OCI-LY3 (cell line): ENCODE measurements at regions not wholly inside any gene's neighbourhood (a gene's known extent, or its start where the extent isn't known, plus 50 kb on each side); places are given as distances from the start of the nearest gene placed in this dataset.

Experiments used
- H2AFZ ChIP-seq: fragments of 200-600, 300-600 bp; shearing (Covaris generic); 2 replicates; pipeline ENCODE4 v1.6.0; 2014; ENCODE audit warnings: antibody characterized with exemption, low read depth, low read length
- H3K27ac ChIP-seq: fragments of 200-600, 300-600 bp; sonication (generic); 2 replicates; pipeline ENCODE4 v1.5.1; 2014; ENCODE audit warnings: mild to moderate bottlenecking, low read length, moderate library complexity, mixed read lengths
- H3K27me3 ChIP-seq: fragments of 200-600, 300-600 bp; sonication (generic); 2 replicates; pipeline ENCODE4 v1.6.1; 2014; ENCODE audit warnings: low read depth, low read length, mixed read lengths
- H3K36me3 ChIP-seq: fragments of 200-600, 300-600 bp; sonication (generic); replicated peaks from 2 replicates; pipeline ENCODE3; 2014; ENCODE audit warnings: low read depth, low read length, mixed read lengths
- H3K4me1 ChIP-seq: fragments of 300-600, 200-600 bp; sonication (generic); 2 replicates; pipeline ENCODE4 v1.6.1; 2014; ENCODE audit warnings: low read length, mixed read lengths
- H3K4me2 ChIP-seq: fragments of 200-600, 300-600 bp; sonication (generic); 2 replicates; pipeline ENCODE4 v1.6.1; 2014; ENCODE audit warnings: low read length, mixed read lengths
- H3K4me3 ChIP-seq: fragments of 300-600, 200-600 bp; sonication (generic); 2 replicates; pipeline ENCODE4 v1.5.1; 2014; ENCODE audit warnings: antibody characterized with exemption, mild to moderate bottlenecking, low read length, moderate library complexity
- H3K79me2 ChIP-seq: fragments of 300-600, 200-600 bp; shearing (Covaris generic); 2 replicates; pipeline ENCODE4 v1.6.1; 2014; ENCODE audit warnings: mild to moderate bottlenecking, low read length, mixed read lengths
- H3K9ac ChIP-seq: fragments of 300-600, 200-600 bp; shearing (Covaris generic); 2 replicates; pipeline ENCODE4 v1.6.0; 2014; ENCODE audit warnings: mild to moderate bottlenecking, low read length, moderate library complexity
- H3K9me3 ChIP-seq: fragments of 200-600, 300-600 bp; shearing (Covaris generic); 2 replicates; pipeline ENCODE4 v1.6.1; 2014; ENCODE audit warnings: low read length, mixed read lengths; ENCODE audit not compliant: insufficient read depth
- H4K20me1 ChIP-seq: fragments of 200-600, 300-600 bp; sonication (generic); 2 replicates; pipeline ENCODE4 v1.6.1; 2016; ENCODE audit warnings: low read length, mixed read lengths; ENCODE audit not compliant: insufficient read depth
- EZH2phosphoT487 ChIP-seq: fragments of 200-600 bp; shearing (Covaris generic); IDR thresholded peaks from 2 replicates; pipeline ENCODE4 v1.6.1; 2018; ENCODE audit warnings: antibody characterized with exemption, mixed run types, low read depth
- TF ChIP-seq, protein P1 (sequence below): fragments of 200-600, 300-600 bp; sonication (generic); IDR thresholded peaks from 2 replicates; pipeline ENCODE4 v1.5.1; 2014; ENCODE audit warnings: antibody characterized with exemption, low read length, low read depth

DNA sequence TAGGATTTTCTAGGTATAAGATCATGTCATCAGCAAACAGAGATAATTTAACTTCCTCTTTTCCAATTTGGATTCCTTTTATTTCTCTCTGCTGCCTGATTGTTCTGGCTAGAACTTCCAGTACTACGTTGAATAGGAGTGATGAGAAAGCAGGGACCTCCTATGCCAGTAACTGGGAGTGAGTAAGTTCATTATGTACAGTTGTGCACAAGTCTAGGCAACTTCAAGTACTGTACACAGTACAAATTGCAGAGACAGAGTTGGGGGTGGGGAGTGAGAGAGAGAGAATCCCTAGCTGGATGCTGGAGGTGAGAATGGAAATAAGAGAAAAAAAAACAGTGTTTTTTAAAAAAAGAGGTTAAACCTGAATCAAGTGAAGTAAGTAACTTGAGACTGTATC lies 210.2 kb downstream of the MMUT start:
- no peaks in the 10 kb centered on the region for H4K20me1 ChIP-seq
- no peak overlapping the region for H3K9ac ChIP-seq
- H3K79me2 ChIP-seq, result no peaks in the 10 kb centered on the region
- H3K9me3 ChIP-seq, result no peaks in the 10 kb centered on the region
- H3K4me1 ChIP-seq, result peaks cover 6% of the 10 kb centered on the region
- H3K4me2 ChIP-seq, result no peak overlapping the region
- H3K27me3 ChIP-seq, result no peaks in the 10 kb centered on the region
- no peak overlapping the region for H3K27ac ChIP-seq
- H3K36me3 ChIP-seq, result no peaks in the 10 kb centered on the region
- H3K4me3 ChIP-seq, result no peak overlapping the region
- TF ChIP-seq EZH2phosphoT487, result no peak
- TF ChIP-seq, protein P1, sequence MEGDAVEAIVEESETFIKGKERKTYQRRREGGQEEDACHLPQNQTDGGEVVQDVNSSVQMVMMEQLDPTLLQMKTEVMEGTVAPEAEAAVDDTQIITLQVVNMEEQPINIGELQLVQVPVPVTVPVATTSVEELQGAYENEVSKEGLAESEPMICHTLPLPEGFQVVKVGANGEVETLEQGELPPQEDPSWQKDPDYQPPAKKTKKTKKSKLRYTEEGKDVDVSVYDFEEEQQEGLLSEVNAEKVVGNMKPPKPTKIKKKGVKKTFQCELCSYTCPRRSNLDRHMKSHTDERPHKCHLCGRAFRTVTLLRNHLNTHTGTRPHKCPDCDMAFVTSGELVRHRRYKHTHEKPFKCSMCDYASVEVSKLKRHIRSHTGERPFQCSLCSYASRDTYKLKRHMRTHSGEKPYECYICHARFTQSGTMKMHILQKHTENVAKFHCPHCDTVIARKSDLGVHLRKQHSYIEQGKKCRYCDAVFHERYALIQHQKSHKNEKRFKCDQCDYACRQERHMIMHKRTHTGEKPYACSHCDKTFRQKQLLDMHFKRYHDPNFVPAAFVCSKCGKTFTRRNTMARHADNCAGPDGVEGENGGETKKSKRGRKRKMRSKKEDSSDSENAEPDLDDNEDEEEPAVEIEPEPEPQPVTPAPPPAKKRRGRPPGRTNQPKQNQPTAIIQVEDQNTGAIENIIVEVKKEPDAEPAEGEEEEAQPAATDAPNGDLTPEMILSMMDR, result no peak
- no peak overlapping the region for H2AFZ ChIP-seq

- Histone ChIP-seq H3K4me3 (no peak overlapping the region), H2AFZ (no peak overlapping the region), H3K9ac (no peak overlapping the region), H3K9me3 (0 out of 2 replicates have a peak, but pooled peaks cover 2% of the 10 kb centered on the region), H4K20me1 (no peaks in the 10 kb centered on the region), H3K4me1 (no peaks in the 10 kb centered on the region), H3K36me3 (no peaks in the 10 kb centered on the region), H3K27ac (no peak overlapping the region), H3K27me3 (no peaks in the 10 kb centered on the region), H3K4me2 (no peak overlapping the region), H3K79me2 (no peaks in the 10 kb centered on the region)
- TF ChIP-seq, protein P1, result no peak
- no peak for TF ChIP-seq EZH2phosphoT487
Measured at GRCh38 chr6:49233483-49233882, 229.6 kb downstream of the MMUT start.

DNA sequence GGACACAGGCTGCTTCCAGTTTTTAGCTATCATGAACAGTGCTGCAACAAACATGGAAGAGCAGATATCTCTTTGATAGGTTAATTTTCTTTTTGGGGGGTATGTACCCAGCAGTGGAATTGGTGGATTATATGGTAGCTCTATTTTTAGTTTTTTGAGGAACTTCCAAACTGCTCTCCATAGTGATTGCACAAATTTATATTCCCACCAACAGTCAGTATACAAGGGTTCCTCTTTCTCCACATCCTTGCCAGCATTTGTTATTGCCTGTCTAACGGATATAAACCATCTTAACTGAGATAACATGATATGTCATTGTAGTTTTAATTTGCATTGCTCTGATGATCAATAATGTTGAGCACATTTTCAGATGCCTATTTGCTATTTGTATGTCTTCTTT lies 237.6 kb downstream of the MMUT start:
- Histone ChIP-seq H3K36me3 (no peaks in the 10 kb centered on the region), H3K27ac (no peak overlapping the region)
- no peak for TF ChIP-seq EZH2phosphoT487
- TF ChIP-seq, protein P1, result no peak

GRCh38 chr6:49220293-49220692 lies 242.8 kb downstream of the MMUT start:
- no peak overlapping the region for H3K9ac ChIP-seq
- H3K9me3 ChIP-seq, result no peaks in the 10 kb centered on the region
- H3K27ac ChIP-seq, result no peak overlapping the region
- H3K79me2 ChIP-seq, result no peaks in the 10 kb centered on the region
- H3K4me2 ChIP-seq, result no peak overlapping the region
- no peaks in the 10 kb centered on the region for H3K36me3 ChIP-seq
- H3K4me1 ChIP-seq, result no peaks in the 10 kb centered on the region
- H4K20me1 ChIP-seq, result no peaks in the 10 kb centered on the region
- H3K4me3 ChIP-seq, result no peak overlapping the region
- no peak overlapping the region for H2AFZ ChIP-seq
- TF ChIP-seq, protein P1, result no peak
- TF ChIP-seq EZH2phosphoT487, result no peak
- H3K27me3 ChIP-seq, result no peaks in the 10 kb centered on the region

More for the DNA sequence above, 237.6 kb downstream of the MMUT start:
- Histone ChIP-seq H4K20me1 (no peaks in the 10 kb centered on the region), H3K9me3 (no peaks in the 10 kb centered on the region), H2AFZ (no peak overlapping the region), H3K4me3 (no peak overlapping the region), H3K27me3 (no peaks in the 10 kb centered on the region), H3K79me2 (no peaks in the 10 kb centered on the region), H3K4me2 (no peak overlapping the region), H3K4me1 (no peaks in the 10 kb centered on the region), H3K9ac (no peak overlapping the region)
